CD14-positive monocyte (primary cell): ENCODE measurements at regions not wholly inside any gene's neighbourhood (a gene's known extent, or its start where the extent isn't known, plus 50 kb on each side); places are given as distances from the start of the nearest gene placed in this dataset.
"Not testable (repeated sequence)": the region's sequence is repeated elsewhere in the genome, so short reads cannot be mapped to it uniquely, and the experiment has no call there.

Experiments used
- DNase-seq, 3 donors: peaks; one replicate each; pipeline ENCODE4 v3.0.0-alpha.2; 2011 to 2022
- H2AFZ ChIP-seq: 2 replicates; pipeline ENCODE4 v1.6.0; 2012; ENCODE audit warnings: mild to moderate bottlenecking, low read depth, low read length, inconsistent platforms; ENCODE audit not compliant: insufficient read depth, poor library complexity, severe bottlenecking
- H3K27ac ChIP-seq, 2 donors: 1 replicate in 1 of 2; 2 replicates in 1 of 2; pipeline ENCODE4 v1.5.1; 2012 to 2013; ENCODE audit warnings: low read length in 2 of 2, control low read depth in 1 of 2, inconsistent platforms in 1 of 2, low read depth in 1 of 2, mild to moderate bottlenecking in 1 of 2
- H3K27me3 ChIP-seq, 2 donors: one replicate each; pipeline versions ENCODE4 v1.6.0 to v1.6.1; 2011 to 2013; ENCODE audit warnings: low read length in 2 of 2; ENCODE audit not compliant: control insufficient read depth in 2 of 2, insufficient read depth in 2 of 2
- H3K36me3 ChIP-seq, 2 donors: replicated peaks in 1 of 2; 1 replicate in 1 of 2; 2 replicates in 1 of 2; pipeline versions ENCODE4 v1.5.1 to v1.6.1; 2012 to 2013; ENCODE audit warnings: low read length in 2 of 2, control low read depth in 1 of 2, inconsistent platforms in 1 of 2, mild to moderate bottlenecking in 1 of 2; ENCODE audit not compliant: insufficient read depth in 2 of 2, control insufficient read depth in 1 of 2
- H3K4me1 ChIP-seq, 2 donors: 1 replicate in 1 of 2; 2 replicates in 1 of 2; pipeline versions ENCODE4 v1.5.1 to v1.6.1; 2012 to 2013; ENCODE audit warnings: low read length in 2 of 2, control low read depth in 1 of 2, inconsistent platforms in 1 of 2, mild to moderate bottlenecking in 1 of 2, moderate library complexity in 1 of 2; ENCODE audit not compliant: insufficient read depth in 2 of 2, control insufficient read depth in 1 of 2
- H3K4me2 ChIP-seq: replicated peaks from 2 replicates; pipeline ENCODE3; 2012; ENCODE audit warnings: low read length, moderate library complexity, mild to moderate bottlenecking; ENCODE audit not compliant: poor library complexity, severe bottlenecking; ENCODE audit errors: extremely low read depth
- H3K4me3 ChIP-seq, 3 experiments: fragments of 200-600 bp in 1 of 3; sonication (generic) in 1 of 3; replicated peaks in 1 of 3; 1 replicate in 2 of 3; 2 replicates in 1 of 3; pipeline ENCODE4 v1.5.1; 2011 to 2013; ENCODE audit warnings: low read length in 3 of 3, mild to moderate bottlenecking in 3 of 3, control low read depth in 2 of 3, low read depth in 2 of 3, inconsistent platforms in 1 of 3, moderate library complexity in 1 of 3
- H3K79me2 ChIP-seq: 2 replicates; pipeline ENCODE4 v1.6.0; 2012; ENCODE audit warnings: mild to moderate bottlenecking, control low read depth, inconsistent platforms, low read length, moderate library complexity; ENCODE audit not compliant: insufficient read depth
- H3K9ac ChIP-seq: 2 replicates; pipeline ENCODE4 v1.6.0; 2017; ENCODE audit warnings: low read length, mild to moderate bottlenecking; ENCODE audit not compliant: insufficient read depth, poor library complexity, severe bottlenecking
- H3K9me3 ChIP-seq, 2 donors: replicated peaks in 1 of 2; 1 replicate in 1 of 2; 2 replicates in 1 of 2; pipeline versions ENCODE4 v1.5.1 to v1.6.1; 2012 to 2013; ENCODE audit warnings: low read length in 2 of 2, control low read depth in 1 of 2; ENCODE audit not compliant: control insufficient read depth in 1 of 2, insufficient read depth in 1 of 2
- H4K20me1 ChIP-seq: 2 replicates; pipeline ENCODE4 v1.6.0; 2012; ENCODE audit warnings: mild to moderate bottlenecking, low read length, control low read depth, moderate library complexity; ENCODE audit not compliant: insufficient read depth
- H3K27ac Mint-ChIP-seq, 7 donors: one replicate each; pipeline ENCODE4 v1.8.0; 2020; ENCODE audit warnings: mild to moderate bottlenecking in 7 of 7, mixed read lengths in 7 of 7, moderate library complexity in 6 of 7, inconsistent platforms in 2 of 7
- H3K27me3 Mint-ChIP-seq, 3 donors: one replicate each; pipeline ENCODE4 v1.8.0; 2021 to 2022; ENCODE audit warnings: low read depth in 3 of 3, mild to moderate bottlenecking in 3 of 3, mixed read lengths in 3 of 3, moderate library complexity in 3 of 3, inconsistent platforms in 1 of 3
- H3K36me3 Mint-ChIP-seq, 2 donors: one replicate each; pipeline ENCODE4 v1.8.0; 2020; ENCODE audit warnings: mixed read lengths in 2 of 2, inconsistent platforms in 1 of 2, mild to moderate bottlenecking in 1 of 2
- H3K4me1 Mint-ChIP-seq: one replicate; pipeline ENCODE4 v1.8.0; 2020; ENCODE audit warnings: mild to moderate bottlenecking, mixed read lengths
- H3K4me3 Mint-ChIP-seq, 2 donors: one replicate each; pipeline ENCODE4 v1.8.0; 2020; ENCODE audit warnings: mild to moderate bottlenecking in 2 of 2, mixed read lengths in 2 of 2, moderate library complexity in 1 of 2
- H3K9me3 Mint-ChIP-seq, 7 donors: one replicate each; pipeline ENCODE4 v1.8.0; 2020 to 2022; ENCODE audit warnings: mixed read lengths in 7 of 7, mild to moderate bottlenecking in 6 of 7, moderate library complexity in 6 of 7, inconsistent platforms in 2 of 7
- CTCF ChIP-seq: fragments of 200-600 bp; IDR thresholded peaks from one replicate; pipeline ENCODE4 v1.8.0; 2022; ENCODE audit warnings: antibody characterized with exemption, mild to moderate bottlenecking
- WGBS: methylation state at CpG from one replicate; pipeline ENCODE4 v1.1.5; 2013; ENCODE audit warnings: missing lambda C conversion rate; ENCODE audit not compliant: insufficient coverage; 5-methylcytosine and 5-hydroxymethylcytosine counted together
- intact Hi-C, 2 donors: fragments of 100-400 bp; cut with micrococcal nuclease; formaldehyde crosslinking; loops; one replicate each; pipeline versions ENCODE4 v1.15.0 to v1.15.1; 2023

- H3K4me1 ChIP-seq, H3K9me3 Mint-ChIP-seq, H3K4me1 Mint-ChIP-seq, H3K9me3 ChIP-seq, H3K4me3 ChIP-seq, H4K20me1 ChIP-seq, H3K4me2 ChIP-seq, H2AFZ ChIP-seq, H3K36me3 Mint-ChIP-seq, H3K4me3 Mint-ChIP-seq, H3K27ac ChIP-seq, H3K79me2 ChIP-seq, H3K27ac Mint-ChIP-seq, H3K36me3 ChIP-seq, intact Hi-C loops, H3K27me3 ChIP-seq, H3K9ac ChIP-seq, DNase-seq: not testable (repeated sequence)
- no CpG with 5 or more reads among the region's 1 CpG for WGBS
- H3K27me3 Mint-ChIP-seq, result peaks cover 0 to 10% (median 0%) of the 10 kb centered on the region in 3 donors
These were observed 192.5 kb downstream of the MSX2 start for GRCh38 chr5:174916924-174917323.

- no peak overlapping the region for H3K27ac Mint-ChIP-seq
These were observed 191.8 kb downstream of the MSX2 start for GRCh38 chr5:174916227-174916626.

More at GRCh38 chr5:174916227-174916626, 191.8 kb downstream of the MSX2 start:
- Mint-ChIP-seq H3K4me1 (peaks cover 2% of the 10 kb centered on the region), H3K27me3 (peaks cover 0 to 8% (median 0%) of the 10 kb centered on the region in 3 donors), H3K9me3 (no peaks in the 10 kb centered on the region), H3K36me3 (no peaks in the 10 kb centered on the region), H3K4me3 (no peak overlapping the region)
- H3K9ac ChIP-seq, result no peak overlapping the region
- no peaks in the 10 kb centered on the region for H3K4me1 ChIP-seq
- no peak overlapping the region for H3K27ac ChIP-seq
- DNase-seq, result no peak
- TF ChIP-seq CTCF, result no peak
- no peaks in the 10 kb centered on the region for H3K79me2 ChIP-seq
- H3K4me3 ChIP-seq, result no peak overlapping the region
- intact Hi-C loops, result no loop called here
- no peak overlapping the region for H3K4me2 ChIP-seq
- 96% methylated on average over 8 of the region's 8 CpGs for WGBS
- H2AFZ ChIP-seq, result no peak overlapping the region
- no peaks in the 10 kb centered on the region for H4K20me1 ChIP-seq
- no peaks in the 10 kb centered on the region for H3K36me3 ChIP-seq
- no peaks in the 10 kb centered on the region for H3K27me3 ChIP-seq
- H3K9me3 ChIP-seq, result no peaks in the 10 kb centered on the region
